HCT116 (cell line): ENCODE measurements at regions not wholly inside any gene's neighbourhood (a gene's known extent, or its start where the extent isn't known, plus 50 kb on each side); places are given as distances from the start of the nearest gene placed in this dataset.
A peak's percentile ranks its signal among the peaks of the same experiment; 100 is the strongest.

Experiments
- ATAC-seq: fragments of 200-7000 bp; cut with Tn5 transposase; 2 replicates; pipeline ENCODE4 v1.9.1; 2020; ENCODE audit warnings: mild to moderate bottlenecking, moderate library complexity
- BruUV-seq: library from RNA; stranded (reverse); fragments of 400-500 nt; replicated peaks from 2 replicates; lab custom pipeline; 2021; lab: Mats Ljungman, UMichigan
- CTCF ChIA-PET: fragments of 300-600 bp; sonication (Branson Sonifier 250); formaldehyde crosslinking; loops from one replicate; lab custom pipeline; 2021; ENCODE audit warnings: antibody characterized with exemption; lab: Charles Lee
- POLR2A ChIA-PET: fragments of 300-600, 350-600 bp; sonication (Branson Sonifier 250); formaldehyde crosslinking; loops from one replicate; lab custom pipeline; 2021; ENCODE audit warnings: antibody characterized with exemption; lab: Charles Lee
- RAD21 ChIA-PET, 2 experiments: fragments of 300-600 bp; sonication (Branson Sonifier 250); formaldehyde crosslinking; loops; one replicate each; lab custom pipeline; 2023; ENCODE audit warnings: low total read pairs in 2 of 2; ENCODE audit not compliant: uncharacterized antibody in 2 of 2, unreplicated experiment in 2 of 2, low non-redundant PET in 1 of 2; lab: Charles Lee
- DNase-seq: peaks from one replicate; pipeline ENCODE4 v3.0.0-alpha.2; 2010; ENCODE audit warnings: low read depth, low spot score
- H2AFZ ChIP-seq: fragments of 200-600 bp; shearing (Covaris generic), sonication (generic); 2 replicates; pipeline ENCODE4 v1.6.1; 2017; ENCODE audit warnings: low read depth, mixed run types, mixed read lengths, antibody characterized with exemption, low read length; ENCODE audit not compliant: poor library complexity, severe bottlenecking
- H3K27ac ChIP-seq: 2 replicates; pipeline ENCODE4 v1.5.1; 2012; ENCODE audit warnings: low read depth, low read length
- H3K27me3 ChIP-seq: fragments of 200-600 bp; sonication (generic); 2 replicates; pipeline ENCODE4 v1.6.1; 2016; ENCODE audit warnings: mixed run types, low read length, mixed read lengths; ENCODE audit not compliant: insufficient read depth
- H3K36me3 ChIP-seq, 2 experiments: fragments of 200-500 bp in 1 of 2; fragments of 200-600 bp in 1 of 2; sonication (Bioruptor generic) in 1 of 2; sonication (generic) in 1 of 2; 2 replicates each; pipeline versions ENCODE4 v1.5.1 to v1.6.1; 2014 to 2016; ENCODE audit warnings: low read length in 2 of 2, inconsistent platforms in 1 of 2, mixed read lengths in 1 of 2, mixed run types in 1 of 2; ENCODE audit not compliant: insufficient read depth in 2 of 2, control insufficient read depth in 1 of 2
- H3K4me1 ChIP-seq, 2 experiments: fragments of 200-600 bp in 1 of 2; sonication (generic) in 1 of 2; 2 replicates each; pipeline versions ENCODE4 v1.5.1 to v1.6.1; 2012 to 2017; ENCODE audit warnings: low read length in 2 of 2, inconsistent platforms in 1 of 2, mild to moderate bottlenecking in 1 of 2, mixed read lengths in 1 of 2, mixed run types in 1 of 2, moderate library complexity in 1 of 2; ENCODE audit not compliant: insufficient read depth in 2 of 2, control insufficient read depth in 1 of 2
- H3K4me2 ChIP-seq: fragments of 200-600 bp; sonication (generic); 2 replicates; pipeline ENCODE4 v1.6.1; 2017; ENCODE audit warnings: mixed run types, low read length, mixed read lengths
- H3K4me3 ChIP-seq, 2 experiments: fragments of 200-600 bp in 1 of 2; sonication (generic) in 1 of 2; replicated peaks in 1 of 2; 2 replicates each; pipeline ENCODE4 v1.5.1; 2011 to 2016; ENCODE audit warnings: low read length in 2 of 2, control low read depth in 1 of 2, low read depth in 1 of 2, mild to moderate bottlenecking in 1 of 2, mixed read lengths in 1 of 2, mixed run types in 1 of 2
- H3K79me2 ChIP-seq: fragments of 200-600 bp; sonication (generic); 2 replicates; pipeline ENCODE4 v1.6.1; 2017; ENCODE audit warnings: mild to moderate bottlenecking, mixed run types, low read length, moderate library complexity, mixed read lengths; ENCODE audit not compliant: insufficient read depth
- H3K9ac ChIP-seq: fragments of 200-600 bp; sonication (generic); 2 replicates; pipeline ENCODE4 v1.6.1; 2016; ENCODE audit warnings: low read length, mixed read lengths
- H3K9me2 ChIP-seq: fragments of 200-600 bp; sonication (generic), shearing (Covaris generic); 2 replicates; pipeline ENCODE4 v1.6.1; 2017; ENCODE audit warnings: mixed run types, mild to moderate bottlenecking, moderate library complexity; ENCODE audit not compliant: insufficient read depth
- H3K9me3 ChIP-seq, 2 experiments: fragments of 200-500 bp in 1 of 2; fragments of 200-600 bp in 1 of 2; sonication (Bioruptor generic) in 1 of 2; sonication (generic) in 1 of 2; 2 replicates each; pipeline ENCODE4 v1.6.1; 2014 to 2017; ENCODE audit warnings: low read length in 2 of 2, mixed read lengths in 2 of 2, inconsistent platforms in 1 of 2, low read depth in 1 of 2, mild to moderate bottlenecking in 1 of 2, mixed run types in 1 of 2, moderate library complexity in 1 of 2; ENCODE audit not compliant: control insufficient read depth in 1 of 2, insufficient read depth in 1 of 2
- H4K20me1 ChIP-seq: fragments of 200-600 bp; sonication (generic), shearing (Covaris generic); 2 replicates; pipeline ENCODE4 v1.6.1; 2017; ENCODE audit warnings: mixed run types, mild to moderate bottlenecking, moderate library complexity; ENCODE audit not compliant: insufficient read depth
- ATF3 ChIP-seq: IDR thresholded peaks from 2 replicates; pipeline ENCODE4 v1.6.1; 2012
- CEBPB ChIP-seq: IDR thresholded peaks from 2 replicates; pipeline ENCODE4 v1.6.1; 2012; ENCODE audit warnings: low read depth
- CTCF ChIP-seq, 3 experiments: fragments of 200-600 bp in 1 of 3; sonication (generic) in 1 of 3; IDR thresholded peaks in 2 of 3; conservative IDR thresholded peaks in 1 of 3; 2 replicates each; pipeline ENCODE4 v1.5.1; 2012 to 2017; ENCODE audit warnings: low read depth in 2 of 3, low read length in 2 of 3, antibody characterized with exemption in 1 of 3, borderline replicate concordance in 1 of 3, control low read depth in 1 of 3, mild to moderate bottlenecking in 1 of 3, mixed read lengths in 1 of 3, mixed run types in 1 of 3, moderate library complexity in 1 of 3; ENCODE audit not compliant: insufficient read depth in 1 of 3
- EGR1 ChIP-seq: IDR thresholded peaks from 2 replicates; pipeline ENCODE4 v1.6.1; 2012; ENCODE audit warnings: low read depth
- EZH2 ChIP-seq: fragments of 200-600 bp; sonication (generic); IDR thresholded peaks from 2 replicates; pipeline ENCODE4 v1.6.1; 2017; ENCODE audit warnings: antibody characterized with exemption, mixed run types
- EZH2phosphoT487 ChIP-seq: fragments of 200-600 bp; IDR thresholded peaks from 2 replicates; pipeline ENCODE4 v1.6.1; 2018; ENCODE audit warnings: antibody characterized with exemption, borderline replicate concordance
- MAX ChIP-seq: IDR thresholded peaks from 2 replicates; pipeline ENCODE4 v1.6.1; 2012
- POLR2A ChIP-seq: IDR thresholded peaks from 2 replicates; pipeline ENCODE4 v1.7.0; 2011; ENCODE audit warnings: borderline replicate concordance; ENCODE audit not compliant: insufficient read depth, insufficient read length; ENCODE audit errors: extremely low read depth
- POLR2AphosphoS5 ChIP-seq: IDR thresholded peaks from 2 replicates; pipeline ENCODE4 v1.6.1; 2011; ENCODE audit warnings: mild to moderate bottlenecking, low read depth, low read length, moderate library complexity
- SP1 ChIP-seq: IDR thresholded peaks from 2 replicates; pipeline ENCODE4 v1.6.1; 2012; ENCODE audit warnings: low read depth
- SRF ChIP-seq: IDR thresholded peaks from 2 replicates; pipeline ENCODE4 v1.6.1; 2012; ENCODE audit warnings: low read depth
- ZNF274 ChIP-seq: fragments of 200-500 bp; sonication (Bioruptor generic); IDR thresholded peaks from 2 replicates; pipeline ENCODE4 v1.6.1; 2014; ENCODE audit warnings: mild to moderate bottlenecking, low read depth, low read length, inconsistent platforms
- intact Hi-C: fragments of 100-400 bp; cut with micrococcal nuclease; formaldehyde crosslinking; loops from 2 replicates; pipeline ENCODE4 v1.10.0; 2022

DNA sequence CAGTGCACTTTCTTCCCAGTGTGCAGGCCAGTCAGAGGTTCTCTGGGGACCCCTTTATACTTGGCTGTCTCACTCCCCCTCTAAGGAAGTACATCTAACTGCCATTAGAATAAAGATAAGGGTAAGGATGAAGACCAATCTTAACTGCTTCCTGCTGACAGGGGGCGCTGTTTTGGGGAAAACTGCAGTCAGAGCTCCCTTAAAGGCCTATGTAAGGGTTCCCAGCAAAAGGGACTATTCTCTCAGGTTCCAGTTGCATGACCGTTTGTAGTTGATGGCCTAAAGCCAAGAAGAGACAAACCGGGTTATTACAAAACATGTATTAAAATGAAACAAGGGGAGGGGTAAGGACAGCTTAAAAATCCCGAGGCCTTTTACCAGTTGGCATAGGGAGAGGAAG is 115.6 kb upstream of the SPIN4 start:
- Histone ChIP-seq H3K4me1 (no peaks in the 10 kb centered on the region), H3K9ac (no peak overlapping the region), H3K9me2 (no peaks in the 10 kb centered on the region), H3K27me3 (no peaks in the 10 kb centered on the region), H3K9me3 (no peaks in the 10 kb centered on the region), H3K4me2 (no peak overlapping the region), H4K20me1 (no peaks in the 10 kb centered on the region), H2AFZ (no peak overlapping the region), H3K4me3 (no peak overlapping the region), H3K36me3 (no peaks in the 10 kb centered on the region), H3K27ac (no peak overlapping the region), H3K79me2 (no peaks in the 10 kb centered on the region)
- no TSS peak for BruUV-seq
- CTCF ChIA-PET: no interaction called here
- POLR2A ChIA-PET: no interaction called here
- intact Hi-C loops: no loop called here
- ATAC-seq: no peak
- RAD21 ChIA-PET: no interaction called here
- TF ChIP-seq CTCF (IDR thresholded peaks at IDR 0.05 in 2 of 3, conservative IDR thresholded peaks at IDR 0.05 in 1 of 3; ENCODE audit: borderline replicate concordance in 1 of 3, insufficient read depth in 1 of 3, low read depth in 2 of 3, low read length in 2 of 3): peak in 1 of 3 experiments; percentile 28; a peak in 1 of 6 replicates
- no peak for TF ChIP-seq EZH2phosphoT487
- no peak for TF ChIP-seq SP1
- no peak for TF ChIP-seq EGR1
- no peak for TF ChIP-seq CEBPB
- no peak for TF ChIP-seq ATF3
- TF ChIP-seq EZH2: no peak
- no peak for TF ChIP-seq ZNF274
- no peak for DNase-seq

GRCh38 chrX:63458981-63459380 is 107.8 kb upstream of the SPIN4 start:
- no peak overlapping the region for H3K27ac ChIP-seq
- no TSS peak for BruUV-seq
- CTCF ChIA-PET: no interaction called here
- TF ChIP-seq SRF: no peak
- no peak for TF ChIP-seq POLR2AphosphoS5
- no peak for TF ChIP-seq CEBPB
- TF ChIP-seq SP1: no peak
- no peak for TF ChIP-seq EZH2phosphoT487
- no peak for TF ChIP-seq POLR2A
- TF ChIP-seq ZNF274: no peak
- no peak for TF ChIP-seq MAX
- no peak for DNase-seq
- no peak overlapping the region for H3K4me3 ChIP-seq
- no peaks in the 10 kb centered on the region for H3K9me3 ChIP-seq
- no peak overlapping the region for H3K4me2 ChIP-seq
- H3K9ac ChIP-seq: no peak overlapping the region
- H4K20me1 ChIP-seq: no peaks in the 10 kb centered on the region
- no peak for ATAC-seq
- no peaks in the 10 kb centered on the region for H3K9me2 ChIP-seq
- no peaks in the 10 kb centered on the region for H3K79me2 ChIP-seq
- POLR2A ChIA-PET: no interaction called here
- no peaks in the 10 kb centered on the region for H3K4me1 ChIP-seq
- H3K36me3 ChIP-seq: no peaks in the 10 kb centered on the region
- H3K27me3 ChIP-seq: no peaks in the 10 kb centered on the region
- intact Hi-C loops: no loop called here
- RAD21 ChIA-PET: no interaction called here
- H2AFZ ChIP-seq: no peak overlapping the region
